Esophagus squamous epithelium (tissue), 5 donors: ENCODE measurements at regions not wholly inside any gene's neighbourhood (a gene's known extent, or its start where the extent isn't known, plus 50 kb on each side); places are given as distances from the start of the nearest gene placed in this dataset.

ENCODE experiments used
- DNase-seq: peaks from one replicate; lab custom pipeline; 2025; lab: John Stamatoyannopoulos, UW
- H3K27ac ChIP-seq, 4 donors: fragments of 200-600 bp; sonication (generic); one replicate each; pipeline ENCODE4 v1.5.1; 2016 to 2019; ENCODE audit warnings: mild to moderate bottlenecking in 1 of 4
- H3K27me3 ChIP-seq, 4 donors: fragments of 200-600 bp; sonication (generic); 1 replicate in 3 of 4; 2 replicates in 1 of 4; pipeline versions ENCODE4 v1.5.1 to v1.6.0; 2017 to 2021; ENCODE audit warnings: antibody characterized with exemption in 1 of 4
- H3K36me3 ChIP-seq, 3 donors: fragments of 200-600 bp; sonication (generic); one replicate each; pipeline ENCODE4 v1.5.1; 2016 to 2019
- H3K4me1 ChIP-seq, 3 donors: fragments of 200-600 bp; sonication (generic); one replicate each; pipeline ENCODE4 v1.5.1; 2017 to 2019
- H3K4me3 ChIP-seq, 4 donors: fragments of 200-600 bp; sonication (generic); 1 replicate in 3 of 4; 2 replicates in 1 of 4; pipeline ENCODE4 v1.5.1; 2016 to 2019; ENCODE audit warnings: mild to moderate bottlenecking in 2 of 4, moderate library complexity in 1 of 4
- H3K9me3 ChIP-seq, 3 donors: fragments of 200-600 bp; sonication (generic); one replicate each; pipeline ENCODE4 v1.5.1; 2016 to 2019
- CTCF ChIP-seq, 6 experiments: fragments of 450-650 bp in 4 of 6; fragments of 200-600 bp in 2 of 6; sonication (generic) in 2 of 6; IDR thresholded peaks; one replicate each; pipeline ENCODE4 v1.5.1; 2016 to 2019; ENCODE audit warnings: antibody characterized with exemption in 6 of 6, mild to moderate bottlenecking in 4 of 6, moderate library complexity in 4 of 6
- POLR2A ChIP-seq, 4 donors: fragments of 450-650 bp; IDR thresholded peaks; one replicate each; pipeline ENCODE4 v1.6.1; 2017; ENCODE audit warnings: antibody characterized with exemption in 4 of 4, mild to moderate bottlenecking in 4 of 4, moderate library complexity in 3 of 4
- WGBS, 2 donors: methylation state at CpG; one replicate each; pipeline ENCODE4 v1.1.5; 2018; 5-methylcytosine and 5-hydroxymethylcytosine counted together
- intact Hi-C: fragments of 100-400 bp; cut with DNase I; formaldehyde crosslinking; loops from one replicate; pipeline ENCODE4 v1.15.0; 2022
- donor health status: DM: yes; HTN: yes; CAD: no.

- peaks cover 0 to 8% (median 0%) of the 10 kb centered on the region in 3 donors for H3K4me1 ChIP-seq
- TF ChIP-seq CTCF (IDR thresholded peaks at IDR 0.05) (no peak), POLR2A (IDR thresholded peaks at IDR 0.05) (no peak)
- 73 to 76% methylated on average over 3 of the region's 3 CpGs for WGBS, 2 donors
- no peaks in the 10 kb centered on the region for H3K27me3 ChIP-seq
- H3K4me3 ChIP-seq: no peak overlapping the region
- DNase-seq: no peak
- no peaks in the 10 kb centered on the region for H3K36me3 ChIP-seq
- H3K9me3 ChIP-seq: no peaks in the 10 kb centered on the region
- intact Hi-C loops: no loop called here
- no peak overlapping the region for H3K27ac ChIP-seq
Observed at GRCh38 chr5:53373451-53374158, 106.8 kb upstream of the FST start.

- 80 to 85% methylated on average over 2 of the region's 2 CpGs for whole genome bisulfite sequencing, 2 donors
- peak overlapping the region in 1 of 4 donors; percentile 29 for H3K27ac ChIP-seq
- no peak overlapping the region for H3K4me3 ChIP-seq
- peaks cover 0 to 5% (median 0%) of the 10 kb centered on the region in 3 donors for H3K4me1 ChIP-seq
- DNase-seq: no peak
- no peaks in the 10 kb centered on the region for H3K9me3 ChIP-seq
- H3K27me3 ChIP-seq: no peaks in the 10 kb centered on the region
- intact Hi-C loops: no loop called here
- no peaks in the 10 kb centered on the region for H3K36me3 ChIP-seq
- TF ChIP-seq POLR2A (IDR thresholded peaks at IDR 0.05) (no peak), CTCF (IDR thresholded peaks at IDR 0.05) (no peak)
Observed at GRCh38 chr5:53376853-53377252, 103.6 kb upstream of the FST start.

GRCh38 chr5:53378190-53378589, 102.2 kb upstream of the FST start:
- intact Hi-C loops: no loop called here
- no peak overlapping the region for H3K4me3 ChIP-seq
- H3K9me3 ChIP-seq: no peaks in the 10 kb centered on the region
- 63 to 75% methylated on average over 2 of the region's 2 CpGs for WGBS, 2 donors
- no peak for DNase-seq
- no peak for TF ChIP-seq POLR2A (IDR thresholded peaks at IDR 0.05)
- no peak for TF ChIP-seq CTCF (IDR thresholded peaks at IDR 0.05)
- H3K27me3 ChIP-seq: no peaks in the 10 kb centered on the region
- peaks cover 0 to 5% (median 0%) of the 10 kb centered on the region in 3 donors for H3K4me1 ChIP-seq
- no peak overlapping the region for H3K27ac ChIP-seq
- no peaks in the 10 kb centered on the region for H3K36me3 ChIP-seq

GRCh38 chr5:53378590-53379247, 101.7 kb upstream of the FST start:
- H3K9me3 ChIP-seq: no peaks in the 10 kb centered on the region
- DNase-seq: no peak
- 53 to 56% methylated on average over 3 of the region's 3 CpGs for WGBS, 2 donors
- H3K27me3 ChIP-seq: no peaks in the 10 kb centered on the region
- no peak overlapping the region for H3K27ac ChIP-seq
- no peak overlapping the region for H3K4me3 ChIP-seq
- peaks cover 0 to 5% (median 0%) of the 10 kb centered on the region in 3 donors for H3K4me1 ChIP-seq
- TF ChIP-seq POLR2A (IDR thresholded peaks at IDR 0.05) (no peak), CTCF (IDR thresholded peaks at IDR 0.05) (no peak)
- intact Hi-C loops: no loop called here
- H3K36me3 ChIP-seq: no peaks in the 10 kb centered on the region

- Histone ChIP-seq H3K9me3 (peaks cover 0 to 11% (median 0%) of the 10 kb centered on the region in 3 donors), H3K4me3 (no peak overlapping the region), H3K27me3 (no peaks in the 10 kb centered on the region), H3K36me3 (no peaks in the 10 kb centered on the region), H3K4me1 (no peaks in the 10 kb centered on the region), H3K27ac (no peak overlapping the region)
- 84 to 85% methylated on average over 3 of the region's 3 CpGs for WGBS, 2 donors
- intact Hi-C loops: no loop called here
- DNase-seq: no peak
- TF ChIP-seq CTCF (IDR thresholded peaks at IDR 0.05) (no peak), POLR2A (IDR thresholded peaks at IDR 0.05) (no peak)
Observed at GRCh38 chr5:53386341-53386740, 94.1 kb upstream of the FST start.
